ENCODE measurements at regions not wholly inside any gene's neighbourhood (a gene's known extent, or its start where the extent isn't known, plus 50 kb on each side); places are given as distances from the start of the nearest gene placed in this dataset.

- TF ChIP-seq, protein P1, sequence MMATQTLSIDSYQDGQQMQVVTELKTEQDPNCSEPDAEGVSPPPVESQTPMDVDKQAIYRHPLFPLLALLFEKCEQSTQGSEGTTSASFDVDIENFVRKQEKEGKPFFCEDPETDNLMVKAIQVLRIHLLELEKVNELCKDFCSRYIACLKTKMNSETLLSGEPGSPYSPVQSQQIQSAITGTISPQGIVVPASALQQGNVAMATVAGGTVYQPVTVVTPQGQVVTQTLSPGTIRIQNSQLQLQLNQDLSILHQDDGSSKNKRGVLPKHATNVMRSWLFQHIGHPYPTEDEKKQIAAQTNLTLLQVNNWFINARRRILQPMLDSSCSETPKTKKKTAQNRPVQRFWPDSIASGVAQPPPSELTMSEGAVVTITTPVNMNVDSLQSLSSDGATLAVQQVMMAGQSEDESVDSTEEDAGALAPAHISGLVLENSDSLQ (IDR thresholded peaks at IDR 0.05), result no peak
- TF ChIP-seq, protein P2, sequence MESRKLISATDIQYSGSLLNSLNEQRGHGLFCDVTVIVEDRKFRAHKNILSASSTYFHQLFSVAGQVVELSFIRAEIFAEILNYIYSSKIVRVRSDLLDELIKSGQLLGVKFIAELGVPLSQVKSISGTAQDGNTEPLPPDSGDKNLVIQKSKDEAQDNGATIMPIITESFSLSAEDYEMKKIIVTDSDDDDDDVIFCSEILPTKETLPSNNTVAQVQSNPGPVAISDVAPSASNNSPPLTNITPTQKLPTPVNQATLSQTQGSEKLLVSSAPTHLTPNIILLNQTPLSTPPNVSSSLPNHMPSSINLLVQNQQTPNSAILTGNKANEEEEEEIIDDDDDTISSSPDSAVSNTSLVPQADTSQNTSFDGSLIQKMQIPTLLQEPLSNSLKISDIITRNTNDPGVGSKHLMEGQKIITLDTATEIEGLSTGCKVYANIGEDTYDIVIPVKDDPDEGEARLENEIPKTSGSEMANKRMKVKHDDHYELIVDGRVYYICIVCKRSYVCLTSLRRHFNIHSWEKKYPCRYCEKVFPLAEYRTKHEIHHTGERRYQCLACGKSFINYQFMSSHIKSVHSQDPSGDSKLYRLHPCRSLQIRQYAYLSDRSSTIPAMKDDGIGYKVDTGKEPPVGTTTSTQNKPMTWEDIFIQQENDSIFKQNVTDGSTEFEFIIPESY (IDR thresholded peaks at IDR 0.05), result no peak
- no peak for TF ChIP-seq TBL1XR1 (IDR thresholded peaks at IDR 0.05; ENCODE audit: low read depth, low read length)
- TF ChIP-seq, protein P3, sequence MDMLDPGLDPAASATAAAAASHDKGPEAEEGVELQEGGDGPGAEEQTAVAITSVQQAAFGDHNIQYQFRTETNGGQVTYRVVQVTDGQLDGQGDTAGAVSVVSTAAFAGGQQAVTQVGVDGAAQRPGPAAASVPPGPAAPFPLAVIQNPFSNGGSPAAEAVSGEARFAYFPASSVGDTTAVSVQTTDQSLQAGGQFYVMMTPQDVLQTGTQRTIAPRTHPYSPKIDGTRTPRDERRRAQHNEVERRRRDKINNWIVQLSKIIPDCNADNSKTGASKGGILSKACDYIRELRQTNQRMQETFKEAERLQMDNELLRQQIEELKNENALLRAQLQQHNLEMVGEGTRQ (IDR thresholded peaks at IDR 0.05; ENCODE audit: borderline replicate concordance, low read depth, low read length), result no peak
Observed at GRCh38 chr9:4424038-4424437, 66.2 kb upstream of the SLC1A1 start (continued).

GRCh38 chr9:4423207-4423610 is 67.1 kb upstream of the SLC1A1 start:
- ATAC-seq, result no peak
- no peak for DNase-seq (ENCODE audit: low read depth, low spot score)
- POLR2A ChIA-PET, result no interaction called here
- in situ Hi-C loops (cut with MboI), result no loop called here
- RAD21 ChIA-PET (ENCODE audit: unreplicated experiment), result interaction anchor here (1.9 kb wide), 1 partner anchor 126 kb away, joined by 7 read pairs; no protein-coding TSS in a partner anchor
- Histone ChIP-seq H3K9me3 (replicated peaks; ENCODE audit: control insufficient read depth, insufficient read depth, low read length) (no peaks in the 10 kb centered on the region), H2AFZ (ENCODE audit: control insufficient read depth, low read depth, low read length) (no peak overlapping the region), H3K27ac (ENCODE audit: control insufficient read depth, insufficient read depth) (no peak overlapping the region), H3K27me3 (replicated peaks in 1 of 2; ENCODE audit: control insufficient read depth in 2 of 2, insufficient read depth in 2 of 2, low read length in 1 of 2) (no peaks in the 10 kb centered on the region), H3K79me2 (ENCODE audit: control insufficient read depth, insufficient read depth, low read length) (no peaks in the 10 kb centered on the region), H3K4me1 (ENCODE audit: control insufficient read depth, insufficient read depth, low read length) (peaks cover 25% of the 10 kb centered on the region), H3K9ac (ENCODE audit: control insufficient read depth, insufficient read depth, low read length) (no peak overlapping the region), H4K20me1 (ENCODE audit: control insufficient read depth, insufficient read depth) (no peaks in the 10 kb centered on the region), H3K4me3 (no peak overlapping the region), H3K4me2 (ENCODE audit: control insufficient read depth, insufficient read depth) (no peak overlapping the region), H3K36me3 (ENCODE audit: control insufficient read depth in 2 of 2, insufficient read depth in 2 of 2, low read length in 1 of 2) (no peaks in the 10 kb centered on the region)
- 81% methylated on average over 4 of the region's 4 CpGs for WGBS (ENCODE audit: insufficient coverage, insufficient replicate concordance, low lambda C conversion rate, missing lambda C conversion rate)
- CTCF ChIA-PET, result interaction anchor here (1.5 kb wide), 1 partner anchor 10 kb away, joined by 4 read pairs; no protein-coding TSS in a partner anchor
- FAIRE-seq, result no peak
- no TSS peak for BruUV-seq (replicated peaks)
- intact Hi-C loops (cut with micrococcal nuclease; ENCODE audit: unreplicated experiment), result loop anchor here (2.0 kb wide), 1 partner anchor 42 kb away; no protein-coding TSS in a partner anchor
- SMC1A ChIA-PET (ENCODE audit: uncharacterized antibody, unreplicated experiment), result interaction anchor here (1.3 to 1.8 kb wide), 3 partner anchors 10 to 41 kb away, joined by 4 to 6 read pairs (median 5); no protein-coding TSS in a partner anchor
- TF ChIP-seq, protein P4, sequence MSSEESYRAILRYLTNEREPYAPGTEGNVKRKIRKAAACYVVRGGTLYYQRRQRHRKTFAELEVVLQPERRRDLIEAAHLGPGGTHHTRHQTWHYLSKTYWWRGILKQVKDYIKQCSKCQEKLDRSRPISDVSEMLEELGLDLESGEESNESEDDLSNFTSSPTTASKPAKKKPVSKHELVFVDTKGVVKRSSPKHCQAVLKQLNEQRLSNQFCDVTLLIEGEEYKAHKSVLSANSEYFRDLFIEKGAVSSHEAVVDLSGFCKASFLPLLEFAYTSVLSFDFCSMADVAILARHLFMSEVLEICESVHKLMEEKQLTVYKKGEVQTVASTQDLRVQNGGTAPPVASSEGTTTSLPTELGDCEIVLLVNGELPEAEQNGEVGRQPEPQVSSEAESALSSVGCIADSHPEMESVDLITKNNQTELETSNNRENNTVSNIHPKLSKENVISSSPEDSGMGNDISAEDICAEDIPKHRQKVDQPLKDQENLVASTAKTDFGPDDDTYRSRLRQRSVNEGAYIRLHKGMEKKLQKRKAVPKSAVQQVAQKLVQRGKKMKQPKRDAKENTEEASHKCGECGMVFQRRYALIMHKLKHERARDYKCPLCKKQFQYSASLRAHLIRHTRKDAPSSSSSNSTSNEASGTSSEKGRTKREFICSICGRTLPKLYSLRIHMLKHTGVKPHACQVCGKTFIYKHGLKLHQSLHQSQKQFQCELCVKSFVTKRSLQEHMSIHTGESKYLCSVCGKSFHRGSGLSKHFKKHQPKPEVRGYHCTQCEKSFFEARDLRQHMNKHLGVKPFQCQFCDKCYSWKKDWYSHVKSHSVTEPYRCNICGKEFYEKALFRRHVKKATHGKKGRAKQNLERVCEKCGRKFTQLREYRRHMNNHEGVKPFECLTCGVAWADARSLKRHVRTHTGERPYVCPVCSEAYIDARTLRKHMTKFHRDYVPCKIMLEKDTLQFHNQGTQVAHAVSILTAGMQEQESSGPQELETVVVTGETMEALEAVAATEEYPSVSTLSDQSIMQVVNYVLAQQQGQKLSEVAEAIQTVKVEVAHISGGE (CRISPR knock-in tag; IDR thresholded peaks at IDR 0.05), result no peak
- TF ChIP-seq STAT3 (IDR thresholded peaks at IDR 0.05; ENCODE audit: low read depth, low read length) (no peak), PRDM15 (CRISPR knock-in tag; IDR thresholded peaks at IDR 0.05) (no peak), RAD21 (IDR thresholded peaks at IDR 0.05; ENCODE audit: insufficient read depth, low read depth, low read length) (no peak), SREBF2 (IDR thresholded peaks at IDR 0.05; ENCODE audit: low read length) (no peak), TAF1 (IDR thresholded peaks at IDR 0.05; ENCODE audit: borderline replicate concordance, low read depth, low read length) (no peak), CBX3 (IDR thresholded peaks at IDR 0.05; ENCODE audit: borderline replicate concordance, low read depth) (no peak), TCF7 (IDR thresholded peaks at IDR 0.05; ENCODE audit: borderline replicate concordance) (no peak)
